ENCODE measurements at regions not wholly inside any gene's neighbourhood (a gene's known extent, or its start where the extent isn't known, plus 50 kb on each side); places are given as distances from the start of the nearest gene placed in this dataset.

DNA sequence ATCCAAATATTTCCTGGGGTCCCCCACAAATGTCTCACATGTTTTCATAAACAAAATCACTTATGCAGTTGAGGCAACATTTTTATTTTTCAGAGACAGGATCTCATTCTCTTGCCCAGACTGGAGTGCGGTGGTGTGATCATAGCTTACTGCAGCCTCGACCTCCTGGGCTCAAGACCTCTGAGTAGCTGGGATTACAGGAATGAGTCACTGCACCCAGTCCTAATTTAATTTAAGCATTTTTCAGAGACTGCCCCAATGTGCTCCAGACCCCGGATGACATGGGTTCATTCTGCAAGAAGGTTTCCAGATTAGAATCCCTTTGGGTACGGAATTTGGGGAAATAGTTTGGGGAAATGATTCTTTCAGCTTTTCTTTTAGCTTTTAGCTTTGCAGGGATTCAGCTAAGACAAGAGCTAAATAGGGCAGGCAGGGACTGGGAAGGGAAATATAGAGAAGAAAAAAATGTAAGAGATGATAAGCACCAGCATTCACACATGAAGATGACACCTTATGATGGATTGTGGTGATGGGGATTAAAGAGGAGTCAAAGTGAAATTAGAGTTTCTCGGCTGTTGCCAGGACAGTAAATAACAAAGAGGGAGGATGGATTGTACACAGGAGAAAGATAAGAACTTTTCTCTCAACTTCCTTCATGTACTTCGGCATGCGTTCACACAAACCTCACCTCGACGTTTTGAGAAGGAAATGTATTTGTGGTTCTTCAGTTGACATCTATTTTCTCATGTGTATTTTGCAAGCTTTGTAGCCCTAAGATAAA lies 169.4 kb upstream of the TAB2 start (continued):
- TF ChIP-seq, protein P1, sequence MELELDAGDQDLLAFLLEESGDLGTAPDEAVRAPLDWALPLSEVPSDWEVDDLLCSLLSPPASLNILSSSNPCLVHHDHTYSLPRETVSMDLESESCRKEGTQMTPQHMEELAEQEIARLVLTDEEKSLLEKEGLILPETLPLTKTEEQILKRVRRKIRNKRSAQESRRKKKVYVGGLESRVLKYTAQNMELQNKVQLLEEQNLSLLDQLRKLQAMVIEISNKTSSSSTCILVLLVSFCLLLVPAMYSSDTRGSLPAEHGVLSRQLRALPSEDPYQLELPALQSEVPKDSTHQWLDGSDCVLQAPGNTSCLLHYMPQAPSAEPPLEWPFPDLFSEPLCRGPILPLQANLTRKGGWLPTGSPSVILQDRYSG (tag; conservative IDR thresholded peaks at IDR 0.05; ENCODE audit: low read depth), result no peak
- TF ChIP-seq SRSF3 (IDR thresholded peaks at IDR 0.05; ENCODE audit: insufficient read depth, low read length), result no peak
- no peak for TF ChIP-seq NFYB (IDR thresholded peaks at IDR 0.05; ENCODE audit: extremely low read depth, insufficient read length)
- no peak for TF ChIP-seq RBM17 (IDR thresholded peaks at IDR 0.05; ENCODE audit: borderline replicate concordance, low read depth, low read length)
- TF ChIP-seq MAZ (CRISPR knock-in tag; conservative IDR thresholded peaks at IDR 0.05 in 1 of 2, IDR thresholded peaks at IDR 0.05 in 1 of 2), result no peak
- peak; percentile 83 for TF ChIP-seq CTBP1 (IDR thresholded peaks at IDR 0.05; ENCODE audit: borderline replicate concordance)
- no peak for TF ChIP-seq ZNF436 (CRISPR knock-in tag; IDR thresholded peaks at IDR 0.05)
- TF ChIP-seq SMC3 (conservative IDR thresholded peaks at IDR 0.05; ENCODE audit: insufficient read depth, low read depth, low read length), result no peak
- no peak for TF ChIP-seq ARNT (IDR thresholded peaks at IDR 0.05)
- TF ChIP-seq KLF1 (tag; IDR thresholded peaks at IDR 0.05), result no peak
- TF ChIP-seq SOX6 (IDR thresholded peaks at IDR 0.05), result peak; percentile 51; the same call in 1 of the 2 replicates
- TF ChIP-seq STAG1 (CRISPR knock-in tag; IDR thresholded peaks at IDR 0.05; ENCODE audit: borderline replicate concordance), result no peak
- no peak for TF ChIP-seq KLF10 (CRISPR knock-in tag; IDR thresholded peaks at IDR 0.05)
- peak; percentile 68; the same call in 1 of the 2 replicates for TF ChIP-seq MECOM (CRISPR knock-in tag; IDR thresholded peaks at IDR 0.05)
- no peak for TF ChIP-seq ZNF445 (CRISPR knock-in tag; IDR thresholded peaks at IDR 0.05; ENCODE audit: low read depth)
- TF ChIP-seq, protein P2, sequence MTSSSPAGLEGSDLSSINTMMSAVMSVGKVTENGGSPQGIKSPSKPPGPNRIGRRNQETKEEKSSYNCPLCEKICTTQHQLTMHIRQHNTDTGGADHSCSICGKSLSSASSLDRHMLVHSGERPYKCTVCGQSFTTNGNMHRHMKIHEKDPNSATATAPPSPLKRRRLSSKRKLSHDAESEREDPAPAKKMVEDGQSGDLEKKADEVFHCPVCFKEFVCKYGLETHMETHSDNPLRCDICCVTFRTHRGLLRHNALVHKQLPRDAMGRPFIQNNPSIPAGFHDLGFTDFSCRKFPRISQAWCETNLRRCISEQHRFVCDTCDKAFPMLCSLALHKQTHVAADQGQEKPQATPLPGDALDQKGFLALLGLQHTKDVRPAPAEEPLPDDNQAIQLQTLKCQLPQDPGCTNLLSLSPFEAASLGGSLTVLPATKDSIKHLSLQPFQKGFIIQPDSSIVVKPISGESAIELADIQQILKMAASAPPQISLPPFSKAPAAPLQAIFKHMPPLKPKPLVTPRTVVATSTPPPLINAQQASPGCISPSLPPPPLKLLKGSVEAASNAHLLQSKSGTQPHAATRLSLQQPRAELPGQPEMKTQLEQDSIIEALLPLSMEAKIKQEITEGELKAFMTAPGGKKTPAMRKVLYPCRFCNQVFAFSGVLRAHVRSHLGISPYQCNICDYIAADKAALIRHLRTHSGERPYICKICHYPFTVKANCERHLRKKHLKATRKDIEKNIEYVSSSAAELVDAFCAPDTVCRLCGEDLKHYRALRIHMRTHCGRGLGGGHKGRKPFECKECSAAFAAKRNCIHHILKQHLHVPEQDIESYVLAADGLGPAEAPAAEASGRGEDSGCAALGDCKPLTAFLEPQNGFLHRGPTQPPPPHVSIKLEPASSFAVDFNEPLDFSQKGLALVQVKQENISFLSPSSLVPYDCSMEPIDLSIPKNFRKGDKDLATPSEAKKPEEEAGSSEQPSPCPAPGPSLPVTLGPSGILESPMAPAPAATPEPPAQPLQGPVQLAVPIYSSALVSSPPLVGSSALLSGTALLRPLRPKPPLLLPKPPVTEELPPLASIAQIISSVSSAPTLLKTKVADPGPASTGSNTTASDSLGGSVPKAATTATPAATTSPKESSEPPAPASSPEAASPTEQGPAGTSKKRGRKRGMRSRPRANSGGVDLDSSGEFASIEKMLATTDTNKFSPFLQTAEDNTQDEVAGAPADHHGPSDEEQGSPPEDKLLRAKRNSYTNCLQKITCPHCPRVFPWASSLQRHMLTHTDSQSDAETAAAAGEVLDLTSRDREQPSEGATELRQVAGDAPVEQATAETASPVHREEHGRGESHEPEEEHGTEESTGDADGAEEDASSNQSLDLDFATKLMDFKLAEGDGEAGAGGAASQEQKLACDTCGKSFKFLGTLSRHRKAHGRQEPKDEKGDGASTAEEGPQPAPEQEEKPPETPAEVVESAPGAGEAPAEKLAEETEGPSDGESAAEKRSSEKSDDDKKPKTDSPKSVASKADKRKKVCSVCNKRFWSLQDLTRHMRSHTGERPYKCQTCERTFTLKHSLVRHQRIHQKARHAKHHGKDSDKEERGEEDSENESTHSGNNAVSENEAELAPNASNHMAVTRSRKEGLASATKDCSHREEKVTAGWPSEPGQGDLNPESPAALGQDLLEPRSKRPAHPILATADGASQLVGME (CRISPR knock-in tag; IDR thresholded peaks at IDR 0.05), result 0 out of 2 replicates have a peak, but pooled peaks have one; percentile 79
- TF ChIP-seq POLR3G (IDR thresholded peaks at IDR 0.05; ENCODE audit: extremely low read depth, insufficient read length, insufficient replicate concordance), result no peak
- TF ChIP-seq, protein P3, sequence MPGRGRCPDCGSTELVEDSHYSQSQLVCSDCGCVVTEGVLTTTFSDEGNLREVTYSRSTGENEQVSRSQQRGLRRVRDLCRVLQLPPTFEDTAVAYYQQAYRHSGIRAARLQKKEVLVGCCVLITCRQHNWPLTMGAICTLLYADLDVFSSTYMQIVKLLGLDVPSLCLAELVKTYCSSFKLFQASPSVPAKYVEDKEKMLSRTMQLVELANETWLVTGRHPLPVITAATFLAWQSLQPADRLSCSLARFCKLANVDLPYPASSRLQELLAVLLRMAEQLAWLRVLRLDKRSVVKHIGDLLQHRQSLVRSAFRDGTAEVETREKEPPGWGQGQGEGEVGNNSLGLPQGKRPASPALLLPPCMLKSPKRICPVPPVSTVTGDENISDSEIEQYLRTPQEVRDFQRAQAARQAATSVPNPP (IDR thresholded peaks at IDR 0.05; ENCODE audit: borderline replicate concordance, insufficient read depth, insufficient read length), result no peak
- TF ChIP-seq ZKSCAN1 (IDR thresholded peaks at IDR 0.05; ENCODE audit: low read depth, low read length), result no peak
- peak; percentile 40 for TF ChIP-seq ARID1B (IDR thresholded peaks at IDR 0.05)
- no peak for TF ChIP-seq DIDO1 (tag; IDR thresholded peaks at IDR 0.05; ENCODE audit: low read depth)
- TF ChIP-seq ZC3H4 (CRISPR knock-in tag; IDR thresholded peaks at IDR 0.05; ENCODE audit: borderline replicate concordance), result no peak
